OCI-M1 (cell line): ENCODE measurements at regions not wholly inside any gene's neighbourhood (a gene's known extent, or its start where the extent isn't known, plus 50 kb on each side); places are given as distances from the start of the nearest gene placed in this dataset.

Experiments used
- DNase-seq: peaks from one replicate; lab custom pipeline; 2025; lab: John Stamatoyannopoulos, UW

GRCh38 chr6:137353842-137354397 lies 134.7 kb upstream of the IFNGR1 start:
- no peak for DNase-seq

- no peak for DNase-seq
These were observed 134.2 kb upstream of the IFNGR1 start for GRCh38 chr6:137353346-137353745.

- no peak for DNase-seq
These were observed 133.7 kb upstream of the IFNGR1 start for GRCh38 chr6:137352859-137353258.

GRCh38 chr6:137351890-137352289 lies 132.7 kb upstream of the IFNGR1 start:
- DNase-seq = peak; percentile 69

DNA sequence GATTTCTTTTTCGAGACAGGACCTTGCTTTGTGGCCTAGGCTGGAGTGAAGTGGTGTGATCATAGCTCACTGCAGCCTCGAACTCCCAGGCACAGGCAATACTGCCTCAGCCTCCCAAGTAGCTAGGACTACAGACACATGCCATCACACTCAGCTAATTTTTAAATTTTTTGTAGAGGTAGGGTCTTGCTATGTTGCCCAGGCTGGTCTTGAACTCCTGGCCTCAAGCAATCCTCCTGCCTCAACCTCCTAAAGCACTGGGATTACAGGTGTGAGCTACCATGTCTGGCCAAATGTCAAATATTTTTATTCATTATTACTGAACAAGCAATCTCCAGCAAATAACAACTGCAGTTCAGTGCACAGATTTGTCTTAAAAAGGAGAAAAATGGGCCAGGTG lies 131.7 kb upstream of the IFNGR1 start:
- DNase-seq = no peak

DNA sequence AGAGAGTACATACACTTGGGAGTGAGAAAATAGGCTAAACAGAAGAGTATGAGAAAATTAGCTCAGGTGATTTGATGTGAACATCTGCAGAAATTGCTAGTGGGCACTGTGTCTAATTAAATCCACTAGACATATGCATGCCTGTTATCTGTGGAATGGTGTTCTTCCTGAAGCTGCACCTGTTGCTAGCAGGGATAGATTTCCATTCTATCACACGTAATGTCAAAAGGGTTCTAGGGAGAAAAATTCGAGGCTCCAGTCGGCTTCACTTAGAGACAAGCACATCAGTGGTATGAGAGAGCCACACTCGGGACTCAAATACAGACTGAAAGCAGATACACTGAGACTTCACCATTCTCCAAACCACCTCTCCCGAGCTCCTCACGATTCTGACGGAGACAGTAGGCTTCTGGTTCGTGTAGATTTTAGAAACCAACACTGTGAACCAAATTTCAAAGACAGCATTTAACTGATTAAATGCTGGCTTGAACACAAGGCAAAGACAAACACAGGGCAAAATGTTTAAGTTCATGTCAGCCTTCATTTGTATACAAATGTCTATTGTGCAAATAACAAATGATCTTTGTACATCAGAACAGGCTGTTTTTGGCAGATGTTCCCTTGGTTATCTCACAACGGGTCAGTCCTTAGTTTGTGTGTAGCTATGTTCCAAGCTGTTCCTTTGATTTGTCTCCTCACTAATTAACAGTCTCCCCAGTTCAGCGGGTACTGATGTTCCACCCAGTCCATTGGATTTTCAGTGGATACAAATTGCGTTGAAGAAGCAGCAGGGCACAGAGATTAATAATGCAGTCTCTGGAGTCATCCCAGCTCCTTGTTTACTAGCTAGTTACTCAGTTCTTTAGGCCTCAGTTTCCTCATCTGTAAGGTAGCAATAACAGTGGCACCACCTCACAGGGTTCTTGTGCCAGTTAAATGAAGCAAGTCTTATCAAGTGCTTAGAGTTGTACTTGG lies 131.0 kb upstream of the IFNGR1 start:
- no peak for DNase-seq

- DNase-seq = no peak
These were observed 129.6 kb upstream of the IFNGR1 start for GRCh38 chr6:137348777-137349176.

- DNase-seq = no peak
These were observed 124.1 kb upstream of the IFNGR1 start for GRCh38 chr6:137343241-137343640.

GRCh38 chr6:137342607-137343190 lies 123.5 kb upstream of the IFNGR1 start:
- DNase-seq = peak; percentile 27

- DNase-seq = peak; percentile 6
These were observed 122.6 kb upstream of the IFNGR1 start for GRCh38 chr6:137341681-137342195.

GRCh38 chr6:137339929-137340559 lies 120.9 kb upstream of the IFNGR1 start:
- DNase-seq = no peak

- no peak for DNase-seq
These were observed 115.7 kb upstream of the IFNGR1 start for GRCh38 chr6:137334884-137335283.

DNA sequence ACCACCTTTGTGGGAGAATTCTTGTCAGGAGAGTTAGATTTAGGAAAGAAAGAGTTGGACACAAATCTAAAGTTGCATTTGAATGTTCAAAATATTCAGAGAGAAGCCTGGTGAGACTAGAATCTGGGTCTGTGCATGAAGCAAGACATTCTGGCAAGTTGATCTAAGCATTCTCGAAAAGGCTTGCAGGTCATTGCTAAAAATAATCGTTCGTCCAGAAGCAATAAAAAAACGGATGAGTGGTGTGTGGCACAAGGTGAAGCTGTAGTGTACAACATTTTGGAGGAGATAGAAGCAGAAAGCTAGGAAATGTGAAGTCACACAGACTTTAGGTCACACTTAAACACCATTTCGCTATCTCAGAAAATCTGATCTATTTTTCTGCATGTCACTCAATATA lies 114.9 kb upstream of the IFNGR1 start:
- no peak for DNase-seq

- no peak for DNase-seq
These were observed 113.6 kb upstream of the IFNGR1 start for GRCh38 chr6:137332637-137333280.

GRCh38 chr6:137323860-137324259 lies 104.7 kb upstream of the IFNGR1 start:
- DNase-seq = peak; percentile 46

DNA sequence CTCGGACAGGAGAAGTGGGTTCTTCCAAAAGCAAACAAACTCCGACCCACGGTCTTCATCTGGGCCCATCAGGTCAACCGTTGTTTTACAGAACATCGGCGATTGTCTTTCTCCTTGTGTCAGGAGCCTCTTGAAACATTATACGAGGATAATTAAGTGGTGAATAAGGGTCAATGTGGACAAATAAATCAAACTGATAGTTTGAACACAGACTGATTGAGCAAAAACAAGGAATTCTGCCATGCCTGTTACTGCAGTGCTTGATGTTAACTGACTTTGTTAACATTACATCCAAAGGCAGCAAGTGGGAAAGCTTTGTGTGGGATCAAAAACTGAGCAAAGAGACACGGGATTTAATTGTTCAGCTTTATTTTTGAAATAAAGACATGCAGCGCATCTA lies 101.1 kb upstream of the IFNGR1 start:
- DNase-seq = no peak

- no peak for DNase-seq
These were observed 97.4 kb upstream of the IFNGR1 start for GRCh38 chr6:137316626-137317025.

DNA sequence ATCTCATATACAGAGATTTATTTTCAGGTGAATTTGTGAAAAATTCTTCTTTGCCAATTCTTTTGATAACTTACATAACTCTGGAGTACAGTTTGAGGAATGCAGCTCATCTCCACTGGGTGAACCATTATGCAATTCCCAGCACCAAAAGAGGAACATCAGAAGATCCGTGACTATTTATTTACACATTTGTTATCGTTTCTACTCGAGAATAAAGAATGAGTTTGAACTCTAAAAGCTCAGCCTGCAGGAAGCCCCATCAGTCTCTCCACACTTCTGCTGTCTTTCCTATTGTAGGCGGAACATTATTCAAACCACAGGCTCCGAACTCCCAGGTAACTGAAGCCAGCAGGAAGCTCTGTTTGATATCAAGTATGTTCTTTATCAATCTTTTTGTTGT lies 95.9 kb upstream of the IFNGR1 start:
- peak; percentile 7 for DNase-seq

DNA sequence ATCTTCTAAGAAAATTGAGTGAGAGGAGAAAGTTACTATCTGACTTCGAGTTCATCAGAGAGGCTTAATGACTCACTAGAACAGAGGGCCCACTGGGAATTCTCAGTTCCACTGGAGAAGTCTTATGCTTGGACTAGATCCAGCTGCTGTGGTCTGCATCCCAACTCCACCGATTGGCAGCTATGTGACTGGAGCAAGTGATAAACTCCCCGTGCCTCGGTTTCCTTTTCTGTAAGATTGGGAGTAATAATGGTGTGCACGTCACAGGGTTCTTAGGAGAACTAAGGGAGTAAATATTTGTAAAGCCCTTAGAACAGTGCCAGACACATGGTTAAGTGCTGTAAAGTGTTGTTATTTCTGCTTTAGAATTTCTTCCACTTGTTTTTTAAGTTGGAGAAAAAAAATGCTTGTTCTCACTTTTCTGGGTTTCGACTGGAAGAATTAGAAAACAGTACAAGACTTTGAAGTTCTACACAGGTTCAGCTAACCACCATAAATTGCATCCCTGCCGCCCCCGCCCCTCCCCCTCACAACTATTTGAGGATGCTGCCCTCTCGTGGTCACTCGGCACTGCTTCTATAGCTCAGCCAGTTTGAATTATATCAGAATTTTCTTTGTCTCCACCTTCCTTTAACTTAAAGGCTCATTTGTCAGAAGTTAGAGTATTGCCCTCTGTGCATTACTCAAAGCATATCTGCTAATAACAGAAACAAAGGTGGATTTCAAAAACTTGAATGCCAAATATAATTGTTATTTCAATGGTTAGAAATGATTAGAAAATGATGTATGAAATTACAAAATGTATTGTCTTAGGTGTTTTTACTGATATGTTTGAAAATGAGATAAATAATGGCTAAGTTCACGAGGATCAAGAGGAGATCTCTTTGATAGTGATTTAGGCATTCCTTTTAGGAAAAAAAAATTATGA lies 95.0 kb upstream of the IFNGR1 start:
- DNase-seq = peak; percentile 84

DNA sequence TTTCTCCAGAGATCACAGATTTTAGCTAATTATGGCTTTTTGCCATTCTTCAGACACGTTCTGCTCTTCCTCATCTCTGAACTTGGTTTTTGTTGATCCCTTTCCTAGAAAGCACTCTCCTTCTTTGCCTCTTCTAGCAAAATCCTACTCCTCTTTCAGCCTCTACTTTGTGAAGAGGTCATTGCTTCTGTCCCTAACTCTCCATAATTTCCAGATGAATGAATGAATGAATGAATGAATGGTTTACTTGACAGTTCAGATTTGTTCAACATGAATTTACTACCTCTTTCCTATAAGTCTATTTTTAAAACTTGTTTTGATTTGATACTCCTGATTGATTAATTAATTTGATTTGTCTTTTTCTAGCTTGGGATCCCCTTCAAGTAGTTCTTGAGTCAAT lies 94.0 kb upstream of the IFNGR1 start:
- no peak for DNase-seq

- no peak for DNase-seq
These were observed 92.8 kb upstream of the IFNGR1 start for GRCh38 chr6:137311940-137312339.
